ENCODE measurements at regions not wholly inside any gene's neighbourhood (a gene's known extent, or its start where the extent isn't known, plus 50 kb on each side); places are given as distances from the start of the nearest gene placed in this dataset.
"Not testable (repeated sequence)": the region's sequence is repeated elsewhere in the genome, so short reads cannot be mapped to it uniquely, and the experiment has no call there.

DNA sequence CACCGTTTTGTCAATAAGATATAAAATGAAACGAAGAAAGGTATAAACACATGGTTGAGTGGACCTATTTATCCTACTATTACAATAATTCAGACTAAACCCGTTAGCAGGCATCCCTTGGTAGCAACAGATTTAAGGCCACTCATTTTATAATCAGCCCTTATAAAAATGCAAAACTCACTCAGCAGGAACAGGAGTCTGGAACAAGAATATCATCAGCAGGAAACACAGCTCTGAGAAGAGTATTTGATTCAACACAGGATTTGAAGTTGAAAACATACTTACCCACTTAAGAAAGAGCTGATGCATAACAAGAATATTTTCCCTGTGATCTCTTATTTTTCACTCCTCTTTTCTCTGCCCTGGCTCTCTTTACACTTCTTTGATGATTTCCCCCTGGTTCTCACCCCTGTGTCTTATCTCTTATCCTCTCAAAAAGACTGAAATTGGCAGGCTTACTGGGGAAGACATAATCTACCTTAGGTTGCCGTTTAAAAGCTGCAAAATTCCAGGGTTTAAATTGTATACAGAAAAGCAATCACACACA, 1722.7 kb downstream of the SLITRK5 start:
- no peak for DNase-seq (ENCODE audit: low spot score)
- intact Hi-C loops (cut with DNase I) = no loop called here
- ATAC-seq = no peak

DNA sequence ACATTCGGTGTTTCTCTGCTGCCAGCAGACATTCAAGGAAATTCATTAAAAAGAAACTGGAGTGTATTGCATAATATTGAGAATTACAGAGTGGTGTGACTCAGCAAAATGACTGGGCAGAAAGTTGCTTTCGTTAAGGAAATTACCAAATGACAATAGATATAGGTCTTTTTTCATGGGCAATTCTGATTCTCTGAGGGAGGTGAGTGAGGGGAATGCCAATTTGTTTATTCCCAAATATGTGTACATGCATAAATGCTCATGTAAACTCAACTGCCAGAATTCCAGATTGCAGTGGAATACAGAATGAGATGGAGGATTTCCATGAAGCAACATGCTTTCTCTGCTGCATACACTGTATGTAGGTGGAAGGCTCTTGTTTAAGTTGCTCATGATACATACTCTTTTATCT, 1730.1 kb downstream of the SLITRK5 start:
- DNase-seq (ENCODE audit: low spot score) (no peak), ATAC-seq (peak; percentile 66)
- intact Hi-C loops (cut with DNase I) = no loop called here

DNA sequence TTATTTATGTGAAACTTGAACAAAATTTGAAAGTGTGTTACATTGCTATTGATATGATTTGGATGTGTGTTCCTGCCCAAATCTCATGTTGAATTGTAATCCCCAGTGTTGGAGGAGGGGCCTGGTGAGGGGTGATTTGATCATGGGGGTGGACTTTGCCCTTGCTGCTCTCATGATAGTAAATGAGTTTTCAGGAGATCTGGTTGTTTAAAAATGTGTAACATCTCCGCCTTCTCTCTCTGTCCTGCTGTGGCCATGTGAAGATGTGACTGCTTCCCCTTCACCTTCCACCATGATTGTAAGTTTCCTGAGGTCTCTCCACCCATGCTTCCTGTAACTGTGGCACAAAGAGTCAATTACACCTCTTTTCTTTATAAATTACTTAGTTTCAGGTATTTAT, 1731.0 kb downstream of the SLITRK5 start:
- intact Hi-C loops (cut with DNase I) = no loop called here
- no peak for DNase-seq (ENCODE audit: low spot score)
- no peak for ATAC-seq

DNA sequence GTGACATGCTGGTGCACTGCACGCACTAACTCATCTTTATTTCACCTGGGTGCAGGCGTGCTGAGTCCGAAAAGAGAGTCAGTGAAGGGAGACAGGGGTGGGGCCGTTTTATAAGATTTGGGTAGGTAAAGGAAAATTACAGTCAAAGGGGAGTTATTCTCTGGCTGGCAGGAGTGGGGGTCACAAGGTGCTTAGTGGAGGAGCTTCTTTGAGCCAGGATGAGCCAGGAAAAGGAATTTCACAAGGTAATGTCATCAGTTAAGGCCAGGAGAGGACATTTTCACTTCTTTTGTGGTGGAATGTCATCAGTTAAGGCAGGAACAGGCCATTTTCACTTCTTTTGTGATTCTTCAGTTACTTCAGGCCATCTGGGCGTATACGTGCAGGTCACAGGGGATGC, 1734.9 kb downstream of the SLITRK5 start:
- DNase-seq (ENCODE audit: low spot score); intact Hi-C loops (cut with DNase I); ATAC-seq: not testable (repeated sequence)

DNA sequence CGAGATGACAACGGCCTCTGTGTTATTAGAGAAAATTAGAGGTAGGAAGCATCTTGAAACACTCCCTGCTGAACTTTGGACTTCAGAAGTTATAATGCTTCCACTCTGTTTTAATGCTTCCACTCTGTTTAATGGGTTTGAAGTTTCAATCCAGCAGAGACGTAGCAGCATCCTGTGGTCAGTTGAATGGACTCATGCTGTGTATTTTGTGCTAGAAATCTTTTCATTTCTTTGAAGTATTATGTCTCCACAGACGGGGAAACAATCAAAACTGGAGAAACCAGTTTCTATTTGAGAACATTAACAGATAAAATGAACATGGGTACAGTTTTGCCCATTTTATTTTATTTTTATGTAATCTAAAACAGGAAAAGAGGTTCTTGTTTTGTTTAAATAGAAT, 1736.2 kb downstream of the SLITRK5 start:
- no peak for DNase-seq (ENCODE audit: low spot score)
- intact Hi-C loops (cut with DNase I) = no loop called here
- no peak for ATAC-seq

DNA sequence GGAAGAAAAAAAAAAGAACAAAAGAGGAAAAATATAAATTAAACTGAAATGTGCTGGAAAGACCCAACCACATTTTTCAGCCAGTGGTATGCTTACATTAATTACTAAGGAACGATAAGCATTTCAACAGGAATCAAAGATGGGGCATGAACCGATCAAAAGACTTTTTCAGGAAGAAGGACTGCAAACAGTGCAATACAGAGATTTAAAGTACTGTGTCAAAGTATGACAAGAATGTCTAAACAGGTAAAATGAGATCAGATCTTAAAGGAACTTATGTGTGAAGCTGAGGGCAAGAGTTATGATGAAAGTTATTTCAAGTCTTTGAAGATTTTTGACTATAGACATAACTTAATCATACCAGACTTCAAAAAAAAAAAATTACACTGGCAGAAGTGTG, 1761.8 kb downstream of the SLITRK5 start:
- intact Hi-C loops (cut with DNase I) = no loop called here
- ATAC-seq (no peak), DNase-seq (ENCODE audit: low spot score) (no peak)

DNA sequence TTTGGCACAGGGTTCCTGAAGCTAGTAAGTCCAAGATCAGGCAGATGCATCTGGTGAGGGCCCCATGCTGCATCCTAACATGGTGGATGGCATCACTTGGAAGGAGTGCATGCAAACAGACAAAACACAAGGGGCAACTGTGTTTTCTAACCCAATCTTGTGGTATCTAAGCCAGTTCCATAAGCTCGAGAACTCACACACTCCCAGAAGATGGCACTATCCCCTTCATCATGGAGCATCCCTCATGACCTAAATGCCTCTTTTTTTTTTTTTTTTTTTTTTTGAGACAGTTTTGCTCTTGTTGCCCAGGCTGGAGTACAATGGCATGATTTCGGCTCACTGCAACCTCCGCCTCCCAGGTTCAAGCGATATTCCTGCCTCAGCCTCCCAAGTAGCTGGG, 1763.5 kb downstream of the SLITRK5 start:
- DNase-seq (ENCODE audit: low spot score); ATAC-seq; intact Hi-C loops (cut with DNase I): not testable (repeated sequence)

DNA sequence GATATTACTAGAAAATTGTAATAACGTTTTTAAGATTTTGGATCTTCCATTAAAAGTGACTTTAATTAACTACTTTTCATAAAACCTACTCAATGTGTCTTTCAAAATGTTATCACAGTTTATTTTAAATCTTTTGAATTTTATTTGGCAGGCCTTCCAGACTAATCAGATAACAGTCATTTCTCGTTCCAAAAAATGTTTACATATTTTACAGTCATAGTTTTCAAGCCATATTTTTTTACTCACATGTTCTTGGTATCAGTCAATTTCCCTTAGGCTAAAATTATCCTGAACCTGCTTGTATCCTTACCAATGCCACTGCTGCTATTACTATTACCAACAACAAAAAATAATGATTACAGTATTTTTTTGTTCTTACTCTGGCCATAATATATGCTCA, 1783.5 kb downstream of the SLITRK5 start:
- ATAC-seq (no peak), DNase-seq (ENCODE audit: low spot score) (no peak)
- intact Hi-C loops (cut with DNase I) = no loop called here

DNA sequence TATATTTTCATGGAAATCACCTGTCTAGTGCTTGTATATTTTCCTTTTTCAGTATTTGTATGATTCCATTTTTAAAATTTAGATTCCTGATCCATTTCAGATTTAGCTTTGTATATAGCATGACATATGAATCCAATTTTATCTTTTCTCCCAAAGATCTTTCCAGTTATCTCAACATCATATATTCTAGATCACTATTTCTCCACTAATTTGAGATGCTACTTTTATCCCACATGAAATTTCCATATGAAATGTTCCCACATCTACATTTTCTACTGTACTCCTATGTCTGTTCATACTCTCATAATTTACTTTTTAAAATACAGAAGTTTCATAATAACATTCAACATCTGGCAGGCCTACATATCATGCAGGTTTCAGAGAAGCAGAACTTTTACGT, 1784.1 kb downstream of the SLITRK5 start:
- ATAC-seq = no peak
- DNase-seq (ENCODE audit: low spot score) = no peak
- intact Hi-C loops (cut with DNase I) = no loop called here

DNA sequence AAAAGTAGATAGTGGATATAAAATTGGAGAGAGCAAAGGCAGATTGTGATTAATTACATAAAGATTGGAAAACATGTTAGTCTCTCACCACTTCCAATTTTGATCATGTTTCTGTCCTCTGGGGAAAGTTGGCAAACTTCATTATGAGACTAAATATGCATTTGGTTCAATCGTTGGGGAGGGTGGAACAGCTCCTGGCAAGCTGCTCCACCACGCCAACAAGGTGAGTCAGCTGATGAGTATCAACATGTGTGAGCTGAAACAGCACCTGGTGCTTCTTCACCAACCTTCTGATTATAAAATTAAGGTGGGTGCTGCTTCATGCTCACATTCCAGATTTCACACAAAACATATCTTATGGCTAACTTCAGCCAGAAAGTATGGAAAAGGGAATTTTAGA, 1784.6 kb downstream of the SLITRK5 start:
- intact Hi-C loops (cut with DNase I) = no loop called here
- DNase-seq (ENCODE audit: low spot score) = no peak
- no peak for ATAC-seq

DNA sequence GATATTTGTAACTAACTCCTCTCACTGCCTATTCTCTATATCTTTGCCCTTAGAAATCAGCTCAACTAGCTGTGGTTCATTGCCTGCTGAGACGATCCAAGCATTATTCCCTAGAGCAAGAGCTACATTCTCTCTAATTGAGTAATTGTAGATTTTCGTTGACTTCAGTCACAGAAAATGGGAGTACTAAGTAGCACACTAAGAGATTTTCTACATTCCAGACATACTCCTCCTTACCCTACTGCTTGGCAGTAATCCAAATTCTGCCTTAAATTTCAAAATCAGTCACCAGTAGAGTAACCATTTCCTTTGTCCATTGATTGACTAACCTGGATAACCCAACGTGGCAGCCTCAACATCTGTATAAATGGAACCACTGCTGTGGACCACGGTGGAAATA, 1786.8 kb downstream of the SLITRK5 start:
- DNase-seq (ENCODE audit: low spot score) (no peak), ATAC-seq (no peak)
- intact Hi-C loops (cut with DNase I) = no loop called here

DNA sequence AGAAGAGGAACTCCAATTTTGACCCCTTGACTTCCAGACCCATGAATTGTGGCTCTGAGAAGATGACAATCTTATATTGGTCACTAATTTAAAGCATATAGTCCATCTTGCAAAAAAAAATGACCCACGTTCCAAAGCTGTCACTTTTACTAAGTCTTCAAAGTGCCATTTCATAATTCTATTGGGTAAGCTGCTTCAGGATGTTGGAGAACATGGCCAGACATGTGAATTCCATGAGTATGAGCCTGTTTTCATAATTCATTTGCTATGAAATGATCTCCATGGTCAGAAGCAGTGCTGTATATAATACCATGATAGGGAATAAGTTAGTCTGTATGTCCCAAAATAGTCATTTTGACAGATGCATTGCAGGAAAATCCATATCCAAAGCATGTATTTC, 1787.3 kb downstream of the SLITRK5 start:
- DNase-seq (ENCODE audit: low spot score) (no peak), ATAC-seq (no peak)
- intact Hi-C loops (cut with DNase I) = no loop called here

DNA sequence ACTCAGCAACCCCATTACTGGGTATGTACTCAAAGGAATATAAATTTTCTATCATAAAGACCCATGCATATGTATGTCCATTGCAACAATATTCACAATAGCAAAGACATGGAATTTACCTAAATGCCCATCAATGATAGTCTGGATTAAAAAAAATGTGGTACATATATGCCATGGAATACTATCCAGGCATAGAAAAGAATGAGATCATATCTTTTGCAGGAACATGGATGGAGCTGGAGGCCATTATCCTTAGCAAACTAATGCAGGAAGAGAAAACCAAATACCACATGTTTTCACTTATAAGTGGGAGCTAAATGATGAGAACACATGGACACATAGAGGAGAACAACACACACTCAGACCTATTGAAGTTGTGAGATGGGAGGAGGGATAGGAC, 1789.7 kb downstream of the SLITRK5 start:
- DNase-seq (ENCODE audit: low spot score); intact Hi-C loops (cut with DNase I); ATAC-seq: not testable (repeated sequence)

DNA sequence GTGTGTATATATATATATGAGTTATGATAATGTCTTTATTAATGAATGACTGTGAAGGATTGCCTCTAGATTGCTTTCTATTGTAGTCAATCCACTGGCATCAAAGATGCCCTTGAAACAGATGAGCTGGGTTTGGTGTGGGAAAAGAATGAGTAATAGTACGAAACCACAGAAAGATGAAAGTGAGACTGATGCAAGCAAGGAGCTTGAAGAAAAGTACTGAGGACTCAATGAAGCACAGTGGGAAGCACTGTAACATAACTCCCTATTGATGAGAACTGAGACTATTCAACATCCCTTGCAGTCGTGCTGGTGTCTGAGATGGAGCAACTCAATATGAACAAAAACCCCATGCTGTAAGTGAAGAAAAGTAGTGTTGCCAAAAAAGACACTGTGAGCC, 1794.2 kb downstream of the SLITRK5 start:
- intact Hi-C loops (cut with DNase I) = no loop called here
- DNase-seq (ENCODE audit: low spot score) = no peak
- ATAC-seq = no peak

DNA sequence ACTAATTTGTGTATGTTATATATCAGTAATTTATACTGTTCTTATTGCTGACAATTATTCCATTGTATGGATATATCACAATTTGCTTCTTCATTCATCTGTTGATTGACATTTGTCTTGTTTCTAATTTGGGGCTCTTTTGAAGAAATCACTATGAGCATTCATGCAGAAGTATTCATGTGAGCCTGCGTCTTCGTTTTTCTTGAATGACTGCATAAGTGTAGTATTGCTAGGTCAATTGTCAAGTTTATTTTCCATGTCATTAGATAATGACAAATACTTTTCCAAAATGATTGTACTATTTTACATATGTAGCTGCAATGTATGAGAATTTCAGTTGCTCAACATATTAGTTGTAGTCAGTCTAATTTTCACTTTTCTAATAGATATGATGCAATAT, 1796.9 kb downstream of the SLITRK5 start:
- ATAC-seq (no peak), DNase-seq (ENCODE audit: low spot score) (no peak)
- intact Hi-C loops (cut with DNase I) = no loop called here

DNA sequence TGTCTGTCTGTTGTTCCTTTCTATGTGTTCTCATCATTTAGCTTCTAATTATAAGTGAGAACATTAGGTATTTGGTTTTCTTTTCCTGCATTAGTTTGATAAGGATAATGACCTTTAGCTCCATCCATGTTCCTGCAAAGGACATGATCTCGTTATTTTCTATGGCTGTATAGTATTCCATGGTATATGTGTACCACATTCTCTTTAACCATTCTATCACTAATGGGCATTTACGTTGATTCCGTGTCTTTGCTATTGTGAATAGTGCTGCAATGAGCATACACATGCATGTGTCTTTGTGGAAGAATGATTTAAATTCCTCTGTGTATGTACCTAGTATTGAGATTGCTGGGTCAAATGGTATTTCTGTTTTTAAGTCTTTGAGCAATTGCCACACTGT, 1799.7 kb downstream of the SLITRK5 start:
- ATAC-seq = no peak
- no peak for DNase-seq (ENCODE audit: low spot score)

DNA sequence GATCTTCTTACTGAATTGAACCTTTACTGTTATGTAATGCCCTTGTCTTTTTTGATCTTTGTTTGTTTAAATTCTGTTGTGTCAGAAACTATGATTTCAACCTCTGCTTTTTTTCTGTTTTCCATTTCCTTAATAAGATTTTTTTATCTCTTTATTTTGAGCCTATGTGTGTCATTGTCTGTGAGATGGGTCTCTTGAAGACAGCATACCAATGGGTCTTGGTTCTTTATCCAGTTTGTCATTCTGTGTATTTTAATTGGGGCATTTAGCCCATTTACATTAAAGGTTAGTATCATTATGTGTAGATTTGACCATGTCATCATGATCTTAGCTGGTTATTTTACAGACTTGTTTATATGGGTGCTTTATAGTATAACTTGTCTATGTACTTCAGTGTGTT, 1803.3 kb downstream of the SLITRK5 start:
- intact Hi-C loops (cut with DNase I) = no loop called here
- ATAC-seq (no peak), DNase-seq (ENCODE audit: low spot score) (no peak)

More for the DNA sequence above, 1799.7 kb downstream of the SLITRK5 start:
- intact Hi-C loops (cut with DNase I) = no loop called here

DNA sequence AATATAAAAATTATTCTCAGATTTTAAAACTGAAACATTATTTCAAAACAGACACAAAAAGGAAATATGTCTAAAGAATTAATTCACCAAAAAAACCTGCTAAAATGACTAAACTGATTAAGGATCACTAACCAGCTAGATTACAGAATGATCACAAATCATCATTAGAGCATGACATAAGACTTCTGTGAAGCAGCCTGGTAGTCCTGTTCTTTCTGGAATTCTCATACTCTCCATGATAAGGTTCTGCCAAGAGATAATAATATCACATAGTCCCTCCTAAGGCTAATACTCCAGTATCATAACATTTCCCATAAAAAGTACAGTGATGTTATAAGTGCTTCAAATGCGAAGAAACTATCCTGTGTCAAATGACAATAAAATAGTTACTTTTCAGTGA, 1814.9 kb downstream of the SLITRK5 start:
- intact Hi-C loops (cut with DNase I) = no loop called here
- DNase-seq (ENCODE audit: low spot score) (no peak), ATAC-seq (no peak)

DNA sequence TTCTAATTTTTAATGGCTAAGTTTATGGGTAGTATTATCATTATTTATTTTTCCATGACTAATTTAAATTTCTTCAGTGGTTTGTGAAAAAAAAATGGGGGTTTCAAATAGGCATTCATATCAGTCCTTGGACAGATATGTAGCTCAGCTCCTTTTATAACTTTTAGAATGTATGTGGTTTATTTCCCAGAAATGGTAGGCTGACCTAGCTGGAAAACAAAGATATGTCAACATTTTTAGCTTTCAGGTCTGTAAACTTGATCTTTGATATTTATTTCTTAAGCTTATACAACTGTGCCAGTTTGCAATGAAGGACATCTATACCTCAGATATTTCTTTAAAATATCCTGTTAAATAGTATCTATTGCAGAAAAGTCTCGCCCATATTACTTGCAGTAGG, 1815.5 kb downstream of the SLITRK5 start:
- intact Hi-C loops (cut with DNase I) = no loop called here
- DNase-seq (ENCODE audit: low spot score) (no peak), ATAC-seq (no peak)

DNA sequence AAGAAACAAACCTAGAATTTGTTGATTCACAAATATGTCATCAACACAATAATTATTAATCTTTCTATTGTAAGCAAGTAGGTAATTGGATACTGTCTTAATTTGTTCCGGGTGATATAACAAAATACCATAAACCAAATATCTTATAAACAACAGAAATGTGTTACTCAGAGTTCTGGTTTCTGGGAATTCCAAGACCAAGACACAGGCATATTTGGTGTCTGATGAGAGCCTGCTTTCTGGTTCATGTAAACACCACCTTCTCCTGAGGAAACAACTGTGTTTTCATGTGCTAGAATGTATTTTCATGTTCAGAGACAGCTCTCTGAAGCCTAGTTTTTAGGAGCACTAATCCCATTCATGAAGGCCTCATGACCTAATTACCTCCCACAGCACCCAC, 1819.5 kb downstream of the SLITRK5 start:
- DNase-seq (ENCODE audit: low spot score) (no peak), ATAC-seq (no peak)
- intact Hi-C loops (cut with DNase I) = no loop called here

DNA sequence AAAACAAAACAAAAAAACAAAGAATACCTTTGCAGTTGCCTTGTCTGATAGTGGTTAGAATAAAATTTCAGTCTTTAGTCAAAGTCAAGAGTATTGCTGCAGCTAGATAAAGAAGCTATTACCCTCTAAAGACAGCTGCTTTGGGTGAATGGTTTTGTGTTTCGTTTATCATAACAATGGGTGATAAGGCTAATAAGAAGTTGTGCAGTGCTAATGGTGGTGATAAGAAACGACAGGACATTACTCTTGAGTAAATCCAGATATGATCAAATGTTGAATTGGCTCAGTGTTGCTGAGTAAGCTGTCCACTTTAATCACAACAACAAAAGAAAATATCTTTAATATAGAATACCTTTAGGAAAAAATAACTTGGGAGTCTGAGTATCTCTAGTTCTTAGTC, 1825.3 kb downstream of the SLITRK5 start:
- ATAC-seq = no peak
- DNase-seq (ENCODE audit: low spot score) = no peak
- intact Hi-C loops (cut with DNase I) = no loop called here

DNA sequence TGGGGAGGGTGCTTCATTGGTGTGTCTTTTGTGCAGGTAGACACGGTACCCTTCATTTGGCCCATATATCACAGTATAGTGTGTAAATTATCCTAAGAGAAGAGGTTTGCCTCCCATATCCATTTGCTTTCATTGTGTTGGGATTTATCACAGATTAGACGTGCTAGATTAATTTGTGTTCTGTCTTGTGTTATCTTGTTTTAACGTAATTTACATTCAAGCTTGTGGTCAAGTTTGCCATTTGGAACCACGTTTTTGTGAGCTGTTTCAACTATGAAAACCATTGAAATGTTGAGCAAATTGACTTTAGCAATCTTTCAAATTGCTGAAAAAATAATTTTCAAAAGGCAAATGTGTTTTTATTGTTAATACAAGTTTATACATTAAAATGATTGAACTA, 1826.5 kb downstream of the SLITRK5 start:
- ATAC-seq = no peak
- no peak for DNase-seq (ENCODE audit: low spot score)
- intact Hi-C loops (cut with DNase I) = no loop called here

All from sciatic nerve (tissue), 2 donors.